DND-41 (cell line): ENCODE measurements at regions not wholly inside any gene's neighbourhood (a gene's known extent, or its start where the extent isn't known, plus 50 kb on each side); places are given as distances from the start of the nearest gene placed in this dataset.

Experiments
- EZH2 ChIP-seq: IDR thresholded peaks from 3 replicates; pipeline ENCODE4 v1.6.1; 2012; ENCODE audit warnings: borderline replicate concordance, low read depth, mild to moderate bottlenecking, moderate library complexity, low read length, inconsistent platforms; ENCODE audit not compliant: severe bottlenecking
- TF ChIP-seq, protein P1 (sequence below): IDR thresholded peaks from 2 replicates; pipeline ENCODE4 v1.5.1; 2012; ENCODE audit warnings: borderline replicate concordance, low read length, moderate library complexity, mild to moderate bottlenecking; ENCODE audit not compliant: poor library complexity, severe bottlenecking; ENCODE audit errors: extremely low read depth

- TF ChIP-seq EZH2 = no peak
- TF ChIP-seq, protein P1, sequence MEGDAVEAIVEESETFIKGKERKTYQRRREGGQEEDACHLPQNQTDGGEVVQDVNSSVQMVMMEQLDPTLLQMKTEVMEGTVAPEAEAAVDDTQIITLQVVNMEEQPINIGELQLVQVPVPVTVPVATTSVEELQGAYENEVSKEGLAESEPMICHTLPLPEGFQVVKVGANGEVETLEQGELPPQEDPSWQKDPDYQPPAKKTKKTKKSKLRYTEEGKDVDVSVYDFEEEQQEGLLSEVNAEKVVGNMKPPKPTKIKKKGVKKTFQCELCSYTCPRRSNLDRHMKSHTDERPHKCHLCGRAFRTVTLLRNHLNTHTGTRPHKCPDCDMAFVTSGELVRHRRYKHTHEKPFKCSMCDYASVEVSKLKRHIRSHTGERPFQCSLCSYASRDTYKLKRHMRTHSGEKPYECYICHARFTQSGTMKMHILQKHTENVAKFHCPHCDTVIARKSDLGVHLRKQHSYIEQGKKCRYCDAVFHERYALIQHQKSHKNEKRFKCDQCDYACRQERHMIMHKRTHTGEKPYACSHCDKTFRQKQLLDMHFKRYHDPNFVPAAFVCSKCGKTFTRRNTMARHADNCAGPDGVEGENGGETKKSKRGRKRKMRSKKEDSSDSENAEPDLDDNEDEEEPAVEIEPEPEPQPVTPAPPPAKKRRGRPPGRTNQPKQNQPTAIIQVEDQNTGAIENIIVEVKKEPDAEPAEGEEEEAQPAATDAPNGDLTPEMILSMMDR = no peak
These were observed 130.5 kb downstream of the HRH4 start for GRCh38 chr18:24590946-24591345.
